ENCODE measurements at regions not wholly inside any gene's neighbourhood (a gene's known extent, or its start where the extent isn't known, plus 50 kb on each side); places are given as distances from the start of the nearest gene placed in this dataset.
"Not testable (repeated sequence)": the region's sequence is repeated elsewhere in the genome, so short reads cannot be mapped to it uniquely, and the experiment has no call there.

- Histone ChIP-seq H3K9me3 (no peaks in the 10 kb centered on the region), H3K4me3 (no peak overlapping the region), H3K27me3 (no peaks in the 10 kb centered on the region), H3K27ac (no peak overlapping the region), H3K36me3 (no peaks in the 10 kb centered on the region), H3K4me1 (no peaks in the 10 kb centered on the region)
- intact Hi-C loops (cut with DNase I; ENCODE audit: low total_unique reads), result no loop called here
- DNase-seq, result no peak
- no peak for TF ChIP-seq EP300 (IDR thresholded peaks at IDR 0.05)
- no peak for TF ChIP-seq CTCF (IDR thresholded peaks at IDR 0.05)
- no peak for TF ChIP-seq POLR2A (IDR thresholded peaks at IDR 0.05)
- no peak for TF ChIP-seq POLR2AphosphoS5 (IDR thresholded peaks at IDR 0.05)
Observed at GRCh38 chr3:20523293-20523692, 337.3 kb upstream of the SGO1 start.

- intact Hi-C loops (cut with DNase I; ENCODE audit: low total_unique reads), result loop anchor here (10.0 kb wide), 1 partner anchor 967 kb away; no protein-coding TSS in a partner anchor
- not testable (repeated sequence) for H3K27ac ChIP-seq, H3K36me3 ChIP-seq, H3K4me3 ChIP-seq, H3K27me3 ChIP-seq, H3K4me1 ChIP-seq, H3K9me3 ChIP-seq, DNase-seq
- 94 to 96% (median 96%) methylated on average over 10 of the region's 10 CpGs for WGBS, 5 donors
Observed at GRCh38 chr3:20517316-20517715, 331.3 kb upstream of the SGO1 start.

- no peaks in the 10 kb centered on the region for H3K36me3 ChIP-seq
- H3K27ac ChIP-seq, result no peak overlapping the region
- no peaks in the 10 kb centered on the region for H3K4me1 ChIP-seq
- H3K27me3 ChIP-seq, result no peaks in the 10 kb centered on the region
- peaks cover 0 to 6% (median 2%) of the 10 kb centered on the region in 4 donors for H3K9me3 ChIP-seq
- intact Hi-C loops (cut with DNase I; ENCODE audit: low total_unique reads), result loop anchor here (10.0 kb wide), 1 partner anchor 968 kb away; no protein-coding TSS in a partner anchor
- no peak overlapping the region for H3K4me3 ChIP-seq
- DNase-seq, result peak in 1 of 2 donors; percentile 10
- TF ChIP-seq CTCF (IDR thresholded peaks at IDR 0.05) (no peak), POLR2AphosphoS5 (IDR thresholded peaks at IDR 0.05) (no peak), EP300 (IDR thresholded peaks at IDR 0.05) (no peak), POLR2A (IDR thresholded peaks at IDR 0.05) (no peak)
Observed at GRCh38 chr3:20516311-20516710, 330.3 kb upstream of the SGO1 start.

- TF ChIP-seq CTCF (IDR thresholded peaks at IDR 0.05), result no peak
- no peak for TF ChIP-seq EP300 (IDR thresholded peaks at IDR 0.05)
- no peak for TF ChIP-seq POLR2AphosphoS5 (IDR thresholded peaks at IDR 0.05)
- no peak for TF ChIP-seq POLR2A (IDR thresholded peaks at IDR 0.05)
- intact Hi-C loops (cut with DNase I; ENCODE audit: low total_unique reads), result loop anchor here (10.0 kb wide), 1 partner anchor 969 kb away; no protein-coding TSS in a partner anchor
- Histone ChIP-seq H3K27ac (no peak overlapping the region), H3K4me1 (no peaks in the 10 kb centered on the region), H3K4me3 (no peak overlapping the region), H3K9me3 (peaks cover 0 to 6% (median 2%) of the 10 kb centered on the region in 4 donors), H3K36me3 (no peaks in the 10 kb centered on the region), H3K27me3 (no peaks in the 10 kb centered on the region)
- no peak for DNase-seq
Observed at GRCh38 chr3:20515834-20516233, 329.8 kb upstream of the SGO1 start.

- no peaks in the 10 kb centered on the region for H3K27me3 ChIP-seq
- no peaks in the 10 kb centered on the region for H3K4me1 ChIP-seq
- DNase-seq, result peak in 1 of 2 donors; percentile 64
- TF ChIP-seq CTCF (IDR thresholded peaks at IDR 0.05) (peak in 3 of 7 experiments; percentile 8 to 24 (median 22)), POLR2AphosphoS5 (IDR thresholded peaks at IDR 0.05) (no peak)
- peaks cover 0 to 6% (median 2%) of the 10 kb centered on the region in 4 donors for H3K9me3 ChIP-seq
- no peaks in the 10 kb centered on the region for H3K36me3 ChIP-seq
- intact Hi-C loops (cut with DNase I; ENCODE audit: low total_unique reads), result loop anchor here (10.0 kb wide), 1 partner anchor 973 kb away; no protein-coding TSS in a partner anchor
- WGBS, 5 donors, result 31 to 50% (median 48%) methylated on average over 3 to 4 of the region's 4 CpGs
- no peak overlapping the region for H3K27ac ChIP-seq
- no peak overlapping the region for H3K4me3 ChIP-seq
Observed at GRCh38 chr3:20511863-20512505, 326.0 kb upstream of the SGO1 start.
